MM.1S (cell line): ENCODE measurements at regions not wholly inside any gene's neighbourhood (a gene's known extent, or its start where the extent isn't known, plus 50 kb on each side); places are given as distances from the start of the nearest gene placed in this dataset.

Experiments
- DNase-seq: peaks from one replicate; pipeline ENCODE4 v3.0.0-alpha.2; 2015
- H2AFZ ChIP-seq: fragments of 300-600 bp; sonication (generic); 2 replicates; pipeline ENCODE4 v1.6.0; 2016; ENCODE audit warnings: antibody characterized with exemption, low read length
- H3F3A ChIP-seq: fragments of 300-600 bp; sonication (generic); 2 replicates; pipeline ENCODE4 v1.6.1; 2016; ENCODE audit warnings: mild to moderate bottlenecking, antibody characterized with exemption, low read length, moderate library complexity, mixed read lengths; ENCODE audit not compliant: insufficient read depth
- H3K27ac ChIP-seq: fragments of 300-600 bp; sonication (generic); 2 replicates; pipeline ENCODE4 v1.5.1; 2016; ENCODE audit warnings: mild to moderate bottlenecking, low read length
- H3K27me3 ChIP-seq: fragments of 300-600 bp; sonication (generic); replicated peaks from 2 replicates; pipeline ENCODE4 v1.6.0; 2016; ENCODE audit warnings: low read length; ENCODE audit not compliant: insufficient read depth
- H3K36me3 ChIP-seq: fragments of 300-600 bp; sonication (generic); replicated peaks from 2 replicates; pipeline ENCODE4 v1.6.1; 2016; ENCODE audit warnings: mild to moderate bottlenecking, low read length, mixed read lengths; ENCODE audit not compliant: insufficient read depth
- H3K4me1 ChIP-seq: fragments of 300-600 bp; sonication (generic); 2 replicates; pipeline ENCODE4 v1.6.1; 2016; ENCODE audit warnings: low read length, mixed read lengths
- H3K4me2 ChIP-seq: fragments of 300-600 bp; sonication (generic); 2 replicates; pipeline ENCODE4 v1.6.0; 2016; ENCODE audit warnings: low read depth, low read length
- H3K4me3 ChIP-seq: fragments of 300-600 bp; sonication (generic); 2 replicates; pipeline ENCODE4 v1.5.1; 2016; ENCODE audit warnings: low read length, mixed read lengths
- H3K79me2 ChIP-seq: fragments of 300-600 bp; sonication (generic); 2 replicates; pipeline ENCODE4 v1.6.1; 2016; ENCODE audit warnings: mixed run types, low read length, mixed read lengths
- H3K9ac ChIP-seq: fragments of 300-600 bp; sonication (generic); 2 replicates; pipeline ENCODE4 v1.6.1; 2016; ENCODE audit warnings: low read length, mixed read lengths
- H3K9me2 ChIP-seq: fragments of 300-600 bp; sonication (generic); replicated peaks from 2 replicates; pipeline ENCODE4 v1.6.1; 2016; ENCODE audit warnings: mild to moderate bottlenecking, low read length, mixed read lengths; ENCODE audit not compliant: insufficient read depth
- H3K9me3 ChIP-seq: fragments of 300-600 bp; sonication (generic); replicated peaks from 2 replicates; pipeline ENCODE4 v1.6.1; 2016; ENCODE audit warnings: mild to moderate bottlenecking, low read length, mixed read lengths; ENCODE audit not compliant: insufficient read depth
- H4K20me1 ChIP-seq: fragments of 300-600 bp; sonication (generic); 2 replicates; pipeline ENCODE4 v1.6.1; 2016; ENCODE audit warnings: mild to moderate bottlenecking, low read length, moderate library complexity, mixed read lengths; ENCODE audit not compliant: insufficient read depth
- CTCF ChIP-seq: fragments of 300-600 bp; sonication (generic); IDR thresholded peaks from 2 replicates; pipeline ENCODE4 v1.5.1; 2016; ENCODE audit warnings: antibody characterized with exemption, low read length, mixed read lengths
- EZH2 ChIP-seq: fragments of 300-600 bp; sonication (generic); optimal IDR thresholded peaks from 2 replicates; pipeline ENCODE3; 2017; ENCODE audit warnings: low read depth, mild to moderate bottlenecking, antibody characterized with exemption, low read length, mixed read lengths
- EZH2phosphoT487 ChIP-seq: fragments of 300-600 bp; sonication (generic); IDR thresholded peaks from 2 replicates; pipeline ENCODE4 v1.6.1; 2018; ENCODE audit warnings: antibody characterized with exemption, low read length

GRCh38 chr7:128176696-128177095 lies 64.4 kb upstream of the LEP start:
- no peak for DNase-seq

GRCh38 chr7:128177768-128178550 lies 63.1 kb upstream of the LEP start:
- Histone ChIP-seq H4K20me1 (no peaks in the 10 kb centered on the region), H3K27me3 (no peaks in the 10 kb centered on the region), H3K9me2 (no peaks in the 10 kb centered on the region), H3K27ac (no peak overlapping the region), H3K36me3 (no peaks in the 10 kb centered on the region), H3K9ac (no peak overlapping the region), H3K4me1 (no peaks in the 10 kb centered on the region), H3K79me2 (no peaks in the 10 kb centered on the region), H3K4me2 (no peak overlapping the region), H3F3A (no peaks in the 10 kb centered on the region), H3K4me3 (no peak overlapping the region), H3K9me3 (no peaks in the 10 kb centered on the region), H2AFZ (no peak overlapping the region)
- no peak for DNase-seq
- TF ChIP-seq EZH2phosphoT487 (no peak), CTCF (no peak), EZH2 (no peak)

More at GRCh38 chr7:128176696-128177095, 64.4 kb upstream of the LEP start:
- H3K4me2 ChIP-seq, result no peak overlapping the region
- no peaks in the 10 kb centered on the region for H3K36me3 ChIP-seq
- no peak overlapping the region for H2AFZ ChIP-seq
- H3K79me2 ChIP-seq, result no peaks in the 10 kb centered on the region
- H3K4me3 ChIP-seq, result no peak overlapping the region
- H3K4me1 ChIP-seq, result no peaks in the 10 kb centered on the region
- no peaks in the 10 kb centered on the region for H3K9me3 ChIP-seq
- H3K9me2 ChIP-seq, result no peaks in the 10 kb centered on the region
- no peak overlapping the region for H3K9ac ChIP-seq
- TF ChIP-seq EZH2, result no peak
- no peaks in the 10 kb centered on the region for H3K27me3 ChIP-seq
- no peaks in the 10 kb centered on the region for H3F3A ChIP-seq
- no peak overlapping the region for H3K27ac ChIP-seq
- no peaks in the 10 kb centered on the region for H4K20me1 ChIP-seq

GRCh38 chr7:128178611-128179010 lies 62.5 kb upstream of the LEP start:
- Histone ChIP-seq H3K27ac (no peak overlapping the region), H3K27me3 (no peaks in the 10 kb centered on the region), H3K4me3 (no peak overlapping the region), H3K9me2 (no peaks in the 10 kb centered on the region), H3F3A (no peaks in the 10 kb centered on the region), H3K9me3 (no peaks in the 10 kb centered on the region), H4K20me1 (no peaks in the 10 kb centered on the region), H2AFZ (no peak overlapping the region), H3K36me3 (no peaks in the 10 kb centered on the region), H3K4me2 (no peak overlapping the region), H3K79me2 (no peaks in the 10 kb centered on the region), H3K4me1 (no peaks in the 10 kb centered on the region), H3K9ac (no peak overlapping the region)
- no peak for DNase-seq
- TF ChIP-seq EZH2phosphoT487 (no peak), CTCF (no peak), EZH2 (no peak)
